ENCODE measurements at regions not wholly inside any gene's neighbourhood (a gene's known extent, or its start where the extent isn't known, plus 50 kb on each side); places are given as distances from the start of the nearest gene placed in this dataset.

DNA sequence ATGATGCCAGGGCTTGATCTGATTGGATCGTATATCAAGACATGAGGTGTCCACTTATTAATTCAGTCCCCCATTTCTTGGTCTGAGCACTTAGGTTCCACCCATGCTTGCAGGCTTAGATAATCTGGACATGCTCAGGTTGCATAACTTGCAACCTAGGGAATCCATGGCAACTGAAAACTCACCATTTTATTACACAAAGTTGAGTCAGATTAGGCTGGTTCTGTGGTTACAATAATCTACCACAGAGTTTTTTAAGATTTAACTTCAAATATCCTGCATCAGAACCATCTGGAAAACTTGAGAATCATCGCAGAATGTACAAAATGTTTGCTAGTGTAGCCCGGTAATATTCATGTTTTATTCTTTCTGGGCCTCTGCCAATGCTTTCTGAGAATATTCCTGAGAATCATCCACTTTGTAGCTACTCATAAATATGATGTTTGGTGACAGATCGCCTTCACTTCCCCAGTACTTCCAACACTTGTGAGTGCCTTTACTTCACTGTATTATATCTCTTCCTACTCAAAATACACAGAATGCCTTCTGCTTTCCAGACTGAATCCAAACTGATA is 707.2 kb upstream of the ADAMTS5 start (continued):
- TF ChIP-seq, protein P1, sequence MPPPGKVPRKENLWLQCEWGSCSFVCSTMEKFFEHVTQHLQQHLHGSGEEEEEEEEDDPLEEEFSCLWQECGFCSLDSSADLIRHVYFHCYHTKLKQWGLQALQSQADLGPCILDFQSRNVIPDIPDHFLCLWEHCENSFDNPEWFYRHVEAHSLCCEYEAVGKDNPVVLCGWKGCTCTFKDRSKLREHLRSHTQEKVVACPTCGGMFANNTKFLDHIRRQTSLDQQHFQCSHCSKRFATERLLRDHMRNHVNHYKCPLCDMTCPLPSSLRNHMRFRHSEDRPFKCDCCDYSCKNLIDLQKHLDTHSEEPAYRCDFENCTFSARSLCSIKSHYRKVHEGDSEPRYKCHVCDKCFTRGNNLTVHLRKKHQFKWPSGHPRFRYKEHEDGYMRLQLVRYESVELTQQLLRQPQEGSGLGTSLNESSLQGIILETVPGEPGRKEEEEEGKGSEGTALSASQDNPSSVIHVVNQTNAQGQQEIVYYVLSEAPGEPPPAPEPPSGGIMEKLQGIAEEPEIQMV (tag; conservative IDR thresholded peaks at IDR 0.05; ENCODE audit: low read depth): no peak
- no peak for TF ChIP-seq RFX7 (CRISPR knock-in tag; IDR thresholded peaks at IDR 0.05)
- TF ChIP-seq, protein P2, sequence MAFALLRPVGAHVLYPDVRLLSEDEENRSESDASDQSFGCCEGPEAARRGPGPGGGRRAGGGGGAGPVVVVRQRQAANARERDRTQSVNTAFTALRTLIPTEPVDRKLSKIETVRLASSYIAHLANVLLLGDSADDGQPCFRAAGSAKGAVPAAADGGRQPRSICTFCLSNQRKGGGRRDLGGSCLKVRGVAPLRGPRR (CRISPR knock-in tag; IDR thresholded peaks at IDR 0.05): no peak
- no peak for TF ChIP-seq DNMT1 (IDR thresholded peaks at IDR 0.05)
- TF ChIP-seq, protein P3, sequence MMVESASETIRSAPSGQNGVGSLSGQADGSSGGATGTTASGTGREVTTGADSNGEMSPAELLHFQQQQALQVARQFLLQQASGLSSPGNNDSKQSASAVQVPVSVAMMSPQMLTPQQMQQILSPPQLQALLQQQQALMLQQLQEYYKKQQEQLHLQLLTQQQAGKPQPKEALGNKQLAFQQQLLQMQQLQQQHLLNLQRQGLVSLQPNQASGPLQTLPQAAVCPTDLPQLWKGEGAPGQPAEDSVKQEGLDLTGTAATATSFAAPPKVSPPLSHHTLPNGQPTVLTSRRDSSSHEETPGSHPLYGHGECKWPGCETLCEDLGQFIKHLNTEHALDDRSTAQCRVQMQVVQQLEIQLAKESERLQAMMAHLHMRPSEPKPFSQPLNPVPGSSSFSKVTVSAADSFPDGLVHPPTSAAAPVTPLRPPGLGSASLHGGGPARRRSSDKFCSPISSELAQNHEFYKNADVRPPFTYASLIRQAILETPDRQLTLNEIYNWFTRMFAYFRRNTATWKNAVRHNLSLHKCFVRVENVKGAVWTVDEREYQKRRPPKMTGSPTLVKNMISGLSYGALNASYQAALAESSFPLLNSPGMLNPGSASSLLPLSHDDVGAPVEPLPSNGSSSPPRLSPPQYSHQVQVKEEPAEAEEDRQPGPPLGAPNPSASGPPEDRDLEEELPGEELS (CRISPR knock-in tag; IDR thresholded peaks at IDR 0.05; ENCODE audit: borderline replicate concordance): no peak
- TF ChIP-seq, protein P4, sequence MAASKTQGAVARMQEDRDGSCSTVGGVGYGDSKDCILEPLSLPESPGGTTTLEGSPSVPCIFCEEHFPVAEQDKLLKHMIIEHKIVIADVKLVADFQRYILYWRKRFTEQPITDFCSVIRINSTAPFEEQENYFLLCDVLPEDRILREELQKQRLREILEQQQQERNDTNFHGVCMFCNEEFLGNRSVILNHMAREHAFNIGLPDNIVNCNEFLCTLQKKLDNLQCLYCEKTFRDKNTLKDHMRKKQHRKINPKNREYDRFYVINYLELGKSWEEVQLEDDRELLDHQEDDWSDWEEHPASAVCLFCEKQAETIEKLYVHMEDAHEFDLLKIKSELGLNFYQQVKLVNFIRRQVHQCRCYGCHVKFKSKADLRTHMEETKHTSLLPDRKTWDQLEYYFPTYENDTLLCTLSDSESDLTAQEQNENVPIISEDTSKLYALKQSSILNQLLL (CRISPR knock-in tag; IDR thresholded peaks at IDR 0.05; ENCODE audit: borderline replicate concordance): no peak
